RWPE1 (cell line): ENCODE measurements at regions not wholly inside any gene's neighbourhood (a gene's known extent, or its start where the extent isn't known, plus 50 kb on each side); places are given as distances from the start of the nearest gene placed in this dataset.

Experiments
- CTCF ChIA-PET: fragments of 350-600 bp; sonication (Branson Sonifier 250); formaldehyde crosslinking; extraction: SDS; loops from one replicate; lab custom pipeline; 2021; lab: Yijun Ruan, JAX
- POLR2A ChIA-PET: fragments of 400-600 bp; formaldehyde crosslinking; extraction: SDS; loops from one replicate; lab custom pipeline; 2020; ENCODE audit warnings: antibody characterized with exemption; ENCODE audit not compliant: low non-redundant PET; lab: Yijun Ruan, JAX
- DNase-seq: peaks from one replicate; pipeline ENCODE4 v3.0.0; 2012; ENCODE audit warnings: low spot score
- H3K27ac ChIP-seq: fragments of 450-650 bp; 2 replicates; pipeline ENCODE4 v1.5.1; 2017
- CTCF ChIP-seq: fragments of 450-650 bp; conservative IDR thresholded peaks from 2 replicates; pipeline ENCODE4 v1.5.1; 2017; ENCODE audit warnings: low read depth, mild to moderate bottlenecking

GRCh38 chr11:129698212-129698611 lies 117.4 kb upstream of the TMEM45B start:
- CTCF ChIA-PET: interaction anchor here (0.7 to 1.5 kb wide), 3 partner anchors 30 to 457 kb away, joined by 4 to 5 read pairs (median 5); no protein-coding TSS in a partner anchor

GRCh38 chr11:129699711-129700304 lies 115.8 kb upstream of the TMEM45B start:
- no peak for DNase-seq
- CTCF ChIA-PET: no interaction called here

More at GRCh38 chr11:129698212-129698611, 117.4 kb upstream of the TMEM45B start:
- no peak for TF ChIP-seq CTCF
- no peak for DNase-seq
- POLR2A ChIA-PET: no interaction called here
- H3K27ac ChIP-seq: no peak overlapping the region

GRCh38 chr11:129700701-129701100 lies 114.9 kb upstream of the TMEM45B start:
- ChIA-PET POLR2A (no interaction called here), CTCF (no interaction called here)
- TF ChIP-seq CTCF: no peak
- no peak overlapping the region for H3K27ac ChIP-seq
- no peak for DNase-seq

More at GRCh38 chr11:129699711-129700304, 115.8 kb upstream of the TMEM45B start:
- TF ChIP-seq CTCF: no peak
- H3K27ac ChIP-seq: no peak overlapping the region
- POLR2A ChIA-PET: no interaction called here

GRCh38 chr11:129701706-129702105 lies 113.9 kb upstream of the TMEM45B start:
- ChIA-PET POLR2A (no interaction called here), CTCF (no interaction called here)
- no peak for TF ChIP-seq CTCF
- no peak for DNase-seq
- H3K27ac ChIP-seq: no peak overlapping the region

- ChIA-PET POLR2A (no interaction called here), CTCF (no interaction called here)
- DNase-seq: peak; percentile 64
- TF ChIP-seq CTCF: no peak
- H3K27ac ChIP-seq: peak overlapping the region; percentile 76
These were observed 112.9 kb upstream of the TMEM45B start for GRCh38 chr11:129702410-129703398.

- ChIA-PET CTCF (no interaction called here), POLR2A (no interaction called here)
- peak overlapping the region; percentile 76 for H3K27ac ChIP-seq
- peak; percentile 61 for DNase-seq
- no peak for TF ChIP-seq CTCF
These were observed 111.8 kb upstream of the TMEM45B start for GRCh38 chr11:129703846-129704245.
